Prostate gland (tissue), 2 donors: ENCODE measurements at regions not wholly inside any gene's neighbourhood (a gene's known extent, or its start where the extent isn't known, plus 50 kb on each side); places are given as distances from the start of the nearest gene placed in this dataset.

Experiments used
- POLR2A ChIP-seq: fragments of 450-650 bp; IDR thresholded peaks from one replicate; pipeline ENCODE4 v1.6.1; 2016; ENCODE audit warnings: antibody characterized with exemption, mild to moderate bottlenecking
- TF ChIP-seq, protein P1 (sequence below), 4 experiments: fragments of 200-600 bp in 2 of 4; fragments of 450-650 bp in 2 of 4; sonication (generic) in 2 of 4; IDR thresholded peaks; 1 replicate in 3 of 4; 2 replicates in 1 of 4; pipeline ENCODE4 v1.5.1; 2016 to 2019; ENCODE audit warnings: antibody characterized with exemption in 4 of 4, mild to moderate bottlenecking in 2 of 4, moderate library complexity in 2 of 4

DNA sequence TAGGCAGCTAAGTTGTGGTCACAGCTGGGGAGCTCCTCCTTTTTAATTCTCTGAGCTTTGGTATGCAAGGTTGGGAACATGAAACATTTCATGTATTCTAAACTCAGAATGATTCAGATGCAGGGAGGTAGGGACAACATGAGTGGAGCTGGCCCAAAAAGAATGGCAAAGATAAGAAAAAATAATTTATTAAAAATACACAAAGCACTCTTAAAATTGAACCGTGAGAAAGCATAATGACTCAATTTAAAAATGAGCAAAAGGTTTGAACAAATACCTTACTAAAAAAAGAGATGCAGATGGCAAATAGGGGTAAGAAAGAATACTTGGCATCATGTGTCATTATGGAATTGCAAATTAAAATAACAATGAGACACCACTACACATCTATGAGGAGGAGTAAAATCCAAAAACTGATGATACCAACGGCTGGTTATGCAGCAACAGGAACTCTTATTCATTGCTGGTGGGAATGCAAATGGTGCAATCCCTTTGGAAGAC, 175.6 kb upstream of the IRX3 start:
- TF ChIP-seq, protein P1, sequence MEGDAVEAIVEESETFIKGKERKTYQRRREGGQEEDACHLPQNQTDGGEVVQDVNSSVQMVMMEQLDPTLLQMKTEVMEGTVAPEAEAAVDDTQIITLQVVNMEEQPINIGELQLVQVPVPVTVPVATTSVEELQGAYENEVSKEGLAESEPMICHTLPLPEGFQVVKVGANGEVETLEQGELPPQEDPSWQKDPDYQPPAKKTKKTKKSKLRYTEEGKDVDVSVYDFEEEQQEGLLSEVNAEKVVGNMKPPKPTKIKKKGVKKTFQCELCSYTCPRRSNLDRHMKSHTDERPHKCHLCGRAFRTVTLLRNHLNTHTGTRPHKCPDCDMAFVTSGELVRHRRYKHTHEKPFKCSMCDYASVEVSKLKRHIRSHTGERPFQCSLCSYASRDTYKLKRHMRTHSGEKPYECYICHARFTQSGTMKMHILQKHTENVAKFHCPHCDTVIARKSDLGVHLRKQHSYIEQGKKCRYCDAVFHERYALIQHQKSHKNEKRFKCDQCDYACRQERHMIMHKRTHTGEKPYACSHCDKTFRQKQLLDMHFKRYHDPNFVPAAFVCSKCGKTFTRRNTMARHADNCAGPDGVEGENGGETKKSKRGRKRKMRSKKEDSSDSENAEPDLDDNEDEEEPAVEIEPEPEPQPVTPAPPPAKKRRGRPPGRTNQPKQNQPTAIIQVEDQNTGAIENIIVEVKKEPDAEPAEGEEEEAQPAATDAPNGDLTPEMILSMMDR (IDR thresholded peaks at IDR 0.05) = no peak
- no peak for TF ChIP-seq POLR2A
